GM23338 (cell line): ENCODE measurements at regions not wholly inside any gene's neighbourhood (a gene's known extent, or its start where the extent isn't known, plus 50 kb on each side); places are given as distances from the start of the nearest gene placed in this dataset.

ENCODE experiments used
- ATAC-seq: fragments of 200-7000 bp; cut with Tn5 transposase; 3 replicates; pipeline ENCODE4 v1.9.1; 2020
- DNase-seq: peaks from one replicate; pipeline ENCODE4 v3.0.0-alpha.2; 2015; ENCODE audit warnings: low spot score
- H2AFZ ChIP-seq: fragments of 200-600 bp; sonication (generic); 2 replicates; pipeline ENCODE4 v1.8.0; 2016; ENCODE audit warnings: antibody characterized with exemption, mild to moderate bottlenecking, moderate library complexity
- H3F3A ChIP-seq: fragments of 200-600 bp; sonication (generic); replicated peaks from 2 replicates; pipeline ENCODE4 v1.8.0; 2017; ENCODE audit warnings: antibody characterized with exemption, mixed run types, low read depth
- H3K27ac ChIP-seq: fragments of 200-600 bp; sonication (generic); 2 replicates; pipeline ENCODE4 v1.6.1; 2016; ENCODE audit warnings: low read depth
- H3K27me3 ChIP-seq: fragments of 200-600 bp; sonication (generic); 2 replicates; pipeline ENCODE4 v1.8.0; 2016; ENCODE audit warnings: mild to moderate bottlenecking, mixed run types, moderate library complexity; ENCODE audit not compliant: insufficient read depth
- H3K36me3 ChIP-seq: fragments of 200-600 bp; sonication (generic); 2 replicates; pipeline ENCODE4 v1.8.0; 2016; ENCODE audit warnings: mild to moderate bottlenecking; ENCODE audit not compliant: insufficient read depth
- H3K4me1 ChIP-seq: fragments of 200-600 bp; sonication (generic); 2 replicates; pipeline ENCODE4 v1.8.0; 2016; ENCODE audit warnings: mild to moderate bottlenecking, moderate library complexity; ENCODE audit not compliant: insufficient read depth
- H3K4me2 ChIP-seq: fragments of 200-600 bp; sonication (generic); 2 replicates; pipeline ENCODE4 v1.7.1; 2017; ENCODE audit warnings: mixed run types
- H3K4me3 ChIP-seq: fragments of 200-600 bp; sonication (generic); 2 replicates; pipeline ENCODE4 v1.6.1; 2016; ENCODE audit warnings: mixed run types
- H3K79me2 ChIP-seq: fragments of 200-600 bp; sonication (generic); replicated peaks from 2 replicates; pipeline ENCODE4 v1.8.0; 2017; ENCODE audit warnings: mild to moderate bottlenecking; ENCODE audit not compliant: insufficient read depth
- H3K9me2 ChIP-seq: fragments of 200-600 bp; sonication (generic); 2 replicates; pipeline ENCODE4 v1.8.0; 2017; ENCODE audit not compliant: insufficient read depth
- H4K20me1 ChIP-seq: fragments of 200-600 bp; sonication (generic); replicated peaks from 2 replicates; pipeline ENCODE4 v1.8.0; 2017; ENCODE audit warnings: mild to moderate bottlenecking; ENCODE audit not compliant: insufficient read depth
- H3K27ac Mint-ChIP-seq: 2 replicates; pipeline ENCODE4 v1.8.0; 2020; ENCODE audit warnings: inconsistent platforms, mild to moderate bottlenecking, moderate library complexity, mixed read lengths
- H3K27me3 Mint-ChIP-seq: 3 replicates; pipeline ENCODE4 v1.8.0; 2022; ENCODE audit warnings: low read depth, mild to moderate bottlenecking, moderate library complexity, mixed read lengths, inconsistent platforms; ENCODE audit not compliant: insufficient read depth, poor library complexity
- H3K36me3 Mint-ChIP-seq: 3 replicates; pipeline ENCODE4 v1.8.0; 2021; ENCODE audit warnings: low read depth, mild to moderate bottlenecking, inconsistent platforms, moderate library complexity, mixed read lengths
- H3K4me1 Mint-ChIP-seq: 3 replicates; pipeline ENCODE4 v1.8.0; 2020; ENCODE audit warnings: mild to moderate bottlenecking, inconsistent platforms, mixed read lengths
- H3K4me3 Mint-ChIP-seq: 3 replicates; pipeline ENCODE4 v1.8.0; 2021; ENCODE audit warnings: moderate library complexity, mild to moderate bottlenecking, inconsistent platforms, mixed read lengths
- H3K9me3 Mint-ChIP-seq: 3 replicates; pipeline ENCODE4 v1.8.0; 2020; ENCODE audit warnings: moderate library complexity, mild to moderate bottlenecking, inconsistent platforms, mixed read lengths
- CREB1 ChIP-seq: fragments of 250-450 bp; sonication (Bioruptor Pico); IDR thresholded peaks from 2 replicates; pipeline ENCODE4 v1.5.0; 2020; ENCODE audit warnings: low read depth, mild to moderate bottlenecking, moderate library complexity
- CTCF ChIP-seq, 2 experiments: fragments of 200-600 bp in 1 of 2; sonication (generic) in 1 of 2; conservative IDR thresholded peaks; 2 replicates each; pipeline versions ENCODE4 v1.5.1 to v1.6.1; 2016 to 2017; ENCODE audit warnings: antibody characterized with exemption in 2 of 2, low read depth in 2 of 2, mild to moderate bottlenecking in 2 of 2, moderate library complexity in 1 of 2
- ETS1 ChIP-seq: IDR thresholded peaks from 2 replicates; pipeline ENCODE4 v1.6.1; 2016; ENCODE audit warnings: antibody characterized with exemption
- EZH2 ChIP-seq: fragments of 200-600 bp; sonication (generic); IDR thresholded peaks from one replicate; pipeline ENCODE4 v1.8.0; 2017; ENCODE audit warnings: antibody characterized with exemption, mild to moderate bottlenecking, low read depth; ENCODE audit not compliant: unreplicated experiment
- EZH2phosphoT487 ChIP-seq: fragments of 200-600 bp; sonication (generic); IDR thresholded peaks from one replicate; pipeline ENCODE4 v1.8.1; 2018; ENCODE audit warnings: antibody characterized with exemption; ENCODE audit not compliant: unreplicated experiment
- JUNB ChIP-seq: IDR thresholded peaks from one replicate; pipeline ENCODE4 v1.6.1; 2016; ENCODE audit warnings: antibody characterized with exemption; ENCODE audit not compliant: unreplicated experiment
- NANOG ChIP-seq: IDR thresholded peaks from 2 replicates; pipeline ENCODE4 v1.6.1; 2016; ENCODE audit warnings: antibody characterized with exemption, borderline replicate concordance
- POLR2AphosphoS5 ChIP-seq: IDR thresholded peaks from 2 replicates; pipeline ENCODE4 v1.6.1; 2016; ENCODE audit warnings: antibody characterized with exemption, low read depth
- STAT1 ChIP-seq: IDR thresholded peaks from one replicate; pipeline ENCODE4 v1.6.1; 2016; ENCODE audit warnings: antibody characterized with exemption; ENCODE audit not compliant: unreplicated experiment
- ZNF114 ChIP-seq: fragments of 250-450 bp; sonication (Bioruptor Pico); IDR thresholded peaks from 2 replicates; pipeline ENCODE4 v1.5.0; 2020; ENCODE audit warnings: mild to moderate bottlenecking, moderate library complexity
- ZNF331 ChIP-seq: fragments of 250-450 bp; sonication (Bioruptor Pico); IDR thresholded peaks from 2 replicates; pipeline ENCODE4 v1.5.0; 2020; ENCODE audit warnings: low read depth, mild to moderate bottlenecking, moderate library complexity
- TF ChIP-seq, protein P1 (sequence below): IDR thresholded peaks from one replicate; pipeline ENCODE4 v1.6.1; 2018; ENCODE audit warnings: antibody characterized with exemption; ENCODE audit not compliant: unreplicated experiment
- TF ChIP-seq, protein P2 (sequence below): fragments of 250-450 bp; sonication (Bioruptor Pico); IDR thresholded peaks from 2 replicates; pipeline ENCODE4 v1.5.0; 2020; ENCODE audit warnings: mild to moderate bottlenecking, moderate library complexity

GRCh38 chr1:185409763-185410528 lies 92.9 kb upstream of the IVNS1ABP start:
- H3K4me1 ChIP-seq: no peaks in the 10 kb centered on the region; the same call in 1 of the 2 replicates
- no peaks in the 10 kb centered on the region for H3K27me3 Mint-ChIP-seq
- H3K27me3 ChIP-seq: no peaks in the 10 kb centered on the region
- H2AFZ ChIP-seq: no peak overlapping the region
- no peak overlapping the region for H3K4me2 ChIP-seq
- H3K4me1 Mint-ChIP-seq: no peaks in the 10 kb centered on the region
- H3K27ac ChIP-seq: no peak overlapping the region
- H3K9me3 Mint-ChIP-seq: peaks cover 10% of the 10 kb centered on the region; the same call in 1 of the 3 replicates
- H3K79me2 ChIP-seq: no peaks in the 10 kb centered on the region
- no peaks in the 10 kb centered on the region for H3K9me2 ChIP-seq
- no peak overlapping the region for H3K4me3 Mint-ChIP-seq
- no peaks in the 10 kb centered on the region for H4K20me1 ChIP-seq
- no peak overlapping the region for H3K27ac Mint-ChIP-seq
- DNase-seq (no peak), ATAC-seq (no peak)
- H3K36me3 ChIP-seq: no peaks in the 10 kb centered on the region
- H3K36me3 Mint-ChIP-seq: no peaks in the 10 kb centered on the region
- no peak for TF ChIP-seq NANOG
- TF ChIP-seq STAT1: no peak
- TF ChIP-seq, protein P1, sequence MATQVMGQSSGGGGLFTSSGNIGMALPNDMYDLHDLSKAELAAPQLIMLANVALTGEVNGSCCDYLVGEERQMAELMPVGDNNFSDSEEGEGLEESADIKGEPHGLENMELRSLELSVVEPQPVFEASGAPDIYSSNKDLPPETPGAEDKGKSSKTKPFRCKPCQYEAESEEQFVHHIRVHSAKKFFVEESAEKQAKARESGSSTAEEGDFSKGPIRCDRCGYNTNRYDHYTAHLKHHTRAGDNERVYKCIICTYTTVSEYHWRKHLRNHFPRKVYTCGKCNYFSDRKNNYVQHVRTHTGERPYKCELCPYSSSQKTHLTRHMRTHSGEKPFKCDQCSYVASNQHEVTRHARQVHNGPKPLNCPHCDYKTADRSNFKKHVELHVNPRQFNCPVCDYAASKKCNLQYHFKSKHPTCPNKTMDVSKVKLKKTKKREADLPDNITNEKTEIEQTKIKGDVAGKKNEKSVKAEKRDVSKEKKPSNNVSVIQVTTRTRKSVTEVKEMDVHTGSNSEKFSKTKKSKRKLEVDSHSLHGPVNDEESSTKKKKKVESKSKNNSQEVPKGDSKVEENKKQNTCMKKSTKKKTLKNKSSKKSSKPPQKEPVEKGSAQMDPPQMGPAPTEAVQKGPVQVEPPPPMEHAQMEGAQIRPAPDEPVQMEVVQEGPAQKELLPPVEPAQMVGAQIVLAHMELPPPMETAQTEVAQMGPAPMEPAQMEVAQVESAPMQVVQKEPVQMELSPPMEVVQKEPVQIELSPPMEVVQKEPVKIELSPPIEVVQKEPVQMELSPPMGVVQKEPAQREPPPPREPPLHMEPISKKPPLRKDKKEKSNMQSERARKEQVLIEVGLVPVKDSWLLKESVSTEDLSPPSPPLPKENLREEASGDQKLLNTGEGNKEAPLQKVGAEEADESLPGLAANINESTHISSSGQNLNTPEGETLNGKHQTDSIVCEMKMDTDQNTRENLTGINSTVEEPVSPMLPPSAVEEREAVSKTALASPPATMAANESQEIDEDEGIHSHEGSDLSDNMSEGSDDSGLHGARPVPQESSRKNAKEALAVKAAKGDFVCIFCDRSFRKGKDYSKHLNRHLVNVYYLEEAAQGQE: no peak
- no peak for TF ChIP-seq JUNB
- TF ChIP-seq, protein P2, sequence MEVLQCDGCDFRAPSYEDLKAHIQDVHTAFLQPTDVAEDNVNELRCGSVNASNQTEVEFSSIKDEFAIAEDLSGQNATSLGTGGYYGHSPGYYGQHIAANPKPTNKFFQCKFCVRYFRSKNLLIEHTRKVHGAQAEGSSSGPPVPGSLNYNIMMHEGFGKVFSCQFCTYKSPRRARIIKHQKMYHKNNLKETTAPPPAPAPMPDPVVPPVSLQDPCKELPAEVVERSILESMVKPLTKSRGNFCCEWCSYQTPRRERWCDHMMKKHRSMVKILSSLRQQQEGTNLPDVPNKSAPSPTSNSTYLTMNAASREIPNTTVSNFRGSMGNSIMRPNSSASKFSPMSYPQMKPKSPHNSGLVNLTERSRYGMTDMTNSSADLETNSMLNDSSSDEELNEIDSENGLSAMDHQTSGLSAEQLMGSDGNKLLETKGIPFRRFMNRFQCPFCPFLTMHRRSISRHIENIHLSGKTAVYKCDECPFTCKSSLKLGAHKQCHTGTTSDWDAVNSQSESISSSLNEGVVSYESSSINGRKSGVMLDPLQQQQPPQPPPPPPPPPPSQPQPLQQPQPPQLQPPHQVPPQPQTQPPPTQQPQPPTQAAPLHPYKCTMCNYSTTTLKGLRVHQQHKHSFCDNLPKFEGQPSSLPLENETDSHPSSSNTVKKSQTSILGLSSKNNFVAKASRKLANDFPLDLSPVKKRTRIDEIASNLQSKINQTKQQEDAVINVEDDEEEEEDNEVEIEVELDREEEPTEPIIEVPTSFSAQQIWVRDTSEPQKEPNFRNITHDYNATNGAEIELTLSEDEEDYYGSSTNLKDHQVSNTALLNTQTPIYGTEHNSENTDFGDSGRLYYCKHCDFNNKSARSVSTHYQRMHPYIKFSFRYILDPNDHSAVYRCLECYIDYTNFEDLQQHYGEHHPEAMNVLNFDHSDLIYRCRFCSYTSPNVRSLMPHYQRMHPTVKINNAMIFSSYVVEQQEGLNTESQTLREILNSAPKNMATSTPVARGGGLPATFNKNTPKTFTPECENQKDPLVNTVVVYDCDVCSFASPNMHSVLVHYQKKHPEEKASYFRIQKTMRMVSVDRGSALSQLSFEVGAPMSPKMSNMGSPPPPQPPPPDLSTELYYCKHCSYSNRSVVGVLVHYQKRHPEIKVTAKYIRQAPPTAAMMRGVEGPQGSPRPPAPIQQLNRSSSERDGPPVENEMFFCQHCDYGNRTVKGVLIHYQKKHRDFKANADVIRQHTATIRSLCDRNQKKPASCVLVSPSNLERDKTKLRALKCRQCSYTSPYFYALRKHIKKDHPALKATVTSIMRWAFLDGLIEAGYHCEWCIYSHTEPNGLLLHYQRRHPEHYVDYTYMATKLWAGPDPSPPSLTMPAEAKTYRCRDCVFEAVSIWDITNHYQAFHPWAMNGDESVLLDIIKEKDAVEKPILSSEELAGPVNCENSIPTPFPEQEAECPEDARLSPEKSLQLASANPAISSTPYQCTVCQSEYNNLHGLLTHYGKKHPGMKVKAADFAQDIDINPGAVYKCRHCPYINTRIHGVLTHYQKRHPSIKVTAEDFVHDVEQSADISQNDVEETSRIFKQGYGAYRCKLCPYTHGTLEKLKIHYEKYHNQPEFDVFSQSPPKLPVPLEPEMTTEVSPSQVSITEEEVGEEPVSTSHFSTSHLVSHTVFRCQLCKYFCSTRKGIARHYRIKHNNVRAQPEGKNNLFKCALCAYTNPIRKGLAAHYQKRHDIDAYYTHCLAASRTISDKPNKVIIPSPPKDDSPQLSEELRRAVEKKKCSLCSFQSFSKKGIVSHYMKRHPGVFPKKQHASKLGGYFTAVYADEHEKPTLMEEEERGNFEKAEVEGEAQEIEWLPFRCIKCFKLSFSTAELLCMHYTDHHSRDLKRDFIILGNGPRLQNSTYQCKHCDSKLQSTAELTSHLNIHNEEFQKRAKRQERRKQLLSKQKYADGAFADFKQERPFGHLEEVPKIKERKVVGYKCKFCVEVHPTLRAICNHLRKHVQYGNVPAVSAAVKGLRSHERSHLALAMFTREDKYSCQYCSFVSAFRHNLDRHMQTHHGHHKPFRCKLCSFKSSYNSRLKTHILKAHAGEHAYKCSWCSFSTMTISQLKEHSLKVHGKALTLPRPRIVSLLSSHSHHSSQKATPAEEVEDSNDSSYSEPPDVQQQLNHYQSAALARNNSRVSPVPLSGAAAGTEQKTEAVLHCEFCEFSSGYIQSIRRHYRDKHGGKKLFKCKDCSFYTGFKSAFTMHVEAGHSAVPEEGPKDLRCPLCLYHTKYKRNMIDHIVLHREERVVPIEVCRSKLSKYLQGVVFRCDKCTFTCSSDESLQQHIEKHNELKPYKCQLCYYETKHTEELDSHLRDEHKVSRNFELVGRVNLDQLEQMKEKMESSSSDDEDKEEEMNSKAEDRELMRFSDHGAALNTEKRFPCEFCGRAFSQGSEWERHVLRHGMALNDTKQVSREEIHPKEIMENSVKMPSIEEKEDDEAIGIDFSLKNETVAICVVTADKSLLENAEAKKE (CRISPR knock-in tag): no peak
- TF ChIP-seq EZH2phosphoT487: no peak
- TF ChIP-seq EZH2: no peak
- TF ChIP-seq ZNF331 (CRISPR knock-in tag): no peak
- TF ChIP-seq POLR2AphosphoS5: no peak
- TF ChIP-seq CTCF (conservative IDR thresholded peaks at IDR 0.05; ENCODE audit: low read depth in 2 of 2): no peak
- no peak for TF ChIP-seq ZNF114 (CRISPR knock-in tag)
- no peak for TF ChIP-seq ETS1
- no peak for TF ChIP-seq CREB1
- H3F3A ChIP-seq: no peaks in the 10 kb centered on the region
- H3K4me3 ChIP-seq: no peak overlapping the region
